Lower lobe of right lung (tissue), 2 donors: ENCODE measurements at regions not wholly inside any gene's neighbourhood (a gene's known extent, or its start where the extent isn't known, plus 50 kb on each side); places are given as distances from the start of the nearest gene placed in this dataset.

Experiments used
- ATAC-seq, 2 donors: fragments of 200-7000 bp; cut with Tn5 transposase; one replicate each; pipeline ENCODE4 v1.9.1; 2020 to 2022; ENCODE audit warnings: mild to moderate bottlenecking in 2 of 2, moderate library complexity in 2 of 2
- DNase-seq: peaks from one replicate; pipeline ENCODE4 v3.0.0-alpha.2; 2020
- H3K27ac ChIP-seq: fragments of 200-600 bp; one replicate; pipeline ENCODE4 v1.8.0; 2022
- H3K27me3 ChIP-seq: fragments of 200-600 bp; one replicate; pipeline ENCODE4 v1.8.0; 2022; ENCODE audit warnings: low read depth
- H3K36me3 ChIP-seq: fragments of 200-600 bp; one replicate; pipeline ENCODE4 v1.8.0; 2022; ENCODE audit warnings: mild to moderate bottlenecking
- H3K4me1 ChIP-seq: fragments of 200-600 bp; one replicate; pipeline ENCODE4 v1.8.0; 2022
- H3K4me3 ChIP-seq: fragments of 200-600 bp; one replicate; pipeline ENCODE4 v1.8.0; 2022; ENCODE audit warnings: mild to moderate bottlenecking
- H3K9me3 ChIP-seq: fragments of 200-600 bp; one replicate; pipeline ENCODE4 v1.8.0; 2022
- CTCF ChIP-seq: fragments of 200-600 bp; IDR thresholded peaks from one replicate; pipeline ENCODE4 v1.8.0; 2022; ENCODE audit warnings: antibody characterized with exemption, mild to moderate bottlenecking
- intact Hi-C: fragments of 100-400 bp; cut with DNase I; formaldehyde crosslinking; loops from one replicate; pipeline ENCODE4 v1.11.0; 2022
- donor health status: DM: no; HTN: yes; CAD: no; lungs with severe emphysema.

- TF ChIP-seq CTCF = no peak
- DNase-seq = no peak
- no peak overlapping the region for H3K27ac ChIP-seq
- H3K4me1 ChIP-seq = no peaks in the 10 kb centered on the region
- no peak for ATAC-seq
- H3K9me3 ChIP-seq = no peaks in the 10 kb centered on the region
- no peak overlapping the region for H3K4me3 ChIP-seq
- no peaks in the 10 kb centered on the region for H3K36me3 ChIP-seq
- intact Hi-C loops = no loop called here
- no peaks in the 10 kb centered on the region for H3K27me3 ChIP-seq
Observed at GRCh38 chr11:111086058-111086457, 159.5 kb upstream of the POU2AF2 start.

GRCh38 chr11:111082664-111083063 is 162.9 kb upstream of the POU2AF2 start:
- Histone ChIP-seq H3K4me1 (no peaks in the 10 kb centered on the region), H3K4me3 (no peak overlapping the region), H3K36me3 (no peaks in the 10 kb centered on the region), H3K27me3 (no peaks in the 10 kb centered on the region), H3K27ac (no peak overlapping the region), H3K9me3 (no peaks in the 10 kb centered on the region)
- ATAC-seq (no peak), DNase-seq (no peak)
- no peak for TF ChIP-seq CTCF
- intact Hi-C loops = no loop called here

DNA sequence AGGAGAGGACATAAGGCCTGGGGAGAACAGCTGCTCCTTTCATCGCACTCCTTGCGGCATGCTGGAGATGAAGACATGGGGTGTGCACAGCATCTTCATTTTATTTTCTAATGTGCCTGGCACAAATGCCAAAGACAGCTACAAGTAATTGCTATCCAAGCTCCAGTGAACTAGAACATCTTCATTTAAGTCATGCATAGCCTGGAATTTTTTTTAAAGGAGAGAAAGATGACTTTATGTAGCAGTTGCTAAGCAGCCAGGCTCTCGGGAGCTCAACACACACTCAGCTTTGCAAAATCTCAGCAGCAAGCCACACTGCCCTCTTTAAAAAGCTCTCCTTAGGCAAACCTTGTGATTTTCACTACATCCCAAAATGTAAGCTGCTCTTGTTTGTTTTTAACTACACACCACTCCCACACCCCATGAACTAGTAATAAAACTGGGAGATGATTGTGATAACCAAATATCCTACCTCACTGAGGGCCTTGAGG is 164.5 kb upstream of the POU2AF2 start:
- TF ChIP-seq CTCF = no peak
- H3K27ac ChIP-seq = no peak overlapping the region
- no peak for ATAC-seq

DNA sequence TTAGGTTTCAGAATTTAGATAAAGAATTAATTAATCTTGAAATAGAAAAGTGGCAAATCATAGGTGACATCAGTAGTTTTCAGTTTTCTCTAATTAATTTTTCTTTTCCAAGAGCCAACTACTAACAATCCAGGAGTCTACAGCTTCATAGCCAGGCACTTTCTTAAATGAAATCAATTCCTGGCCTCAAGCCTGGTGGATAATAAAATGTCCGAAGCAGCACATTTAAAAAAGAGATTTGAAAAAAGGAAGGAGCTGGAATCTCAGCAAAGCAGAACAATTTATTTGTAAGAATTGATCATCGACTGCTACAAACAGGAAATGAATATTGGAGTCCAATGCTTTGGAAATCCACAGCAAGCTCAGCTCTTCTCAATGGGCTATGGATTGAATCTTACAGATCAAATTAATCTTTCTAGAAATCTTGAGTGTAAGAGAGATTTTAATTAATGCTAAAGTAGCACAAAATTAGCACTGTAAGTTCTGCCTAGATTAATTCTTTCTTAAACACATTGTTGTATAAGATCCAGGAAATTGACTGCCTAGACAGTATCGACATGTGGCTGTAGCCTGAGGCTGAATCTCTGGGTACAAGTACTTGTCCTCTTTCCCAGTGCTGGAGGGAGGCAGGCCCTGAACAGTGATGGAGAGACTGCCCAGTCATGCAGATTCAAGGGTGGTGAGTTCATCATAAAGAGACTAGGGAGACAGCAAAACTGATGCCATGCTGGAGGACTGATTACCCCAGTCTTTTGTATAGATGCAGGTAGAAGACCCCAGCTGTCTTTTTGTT is 167.8 kb upstream of the POU2AF2 start:
- intact Hi-C loops = no loop called here
- Histone ChIP-seq H3K9me3 (no peaks in the 10 kb centered on the region), H3K4me3 (no peak overlapping the region), H3K27me3 (no peaks in the 10 kb centered on the region), H3K4me1 (no peaks in the 10 kb centered on the region), H3K27ac (no peak overlapping the region), H3K36me3 (no peaks in the 10 kb centered on the region)
- no peak for ATAC-seq
- TF ChIP-seq CTCF = no peak
- DNase-seq = no peak

More for the DNA sequence above, 164.5 kb upstream of the POU2AF2 start:
- no peak overlapping the region for H3K4me3 ChIP-seq
- no peak for DNase-seq
- H3K27me3 ChIP-seq = no peaks in the 10 kb centered on the region
- H3K36me3 ChIP-seq = no peaks in the 10 kb centered on the region
- H3K9me3 ChIP-seq = no peaks in the 10 kb centered on the region
- no peaks in the 10 kb centered on the region for H3K4me1 ChIP-seq
- intact Hi-C loops = no loop called here

DNA sequence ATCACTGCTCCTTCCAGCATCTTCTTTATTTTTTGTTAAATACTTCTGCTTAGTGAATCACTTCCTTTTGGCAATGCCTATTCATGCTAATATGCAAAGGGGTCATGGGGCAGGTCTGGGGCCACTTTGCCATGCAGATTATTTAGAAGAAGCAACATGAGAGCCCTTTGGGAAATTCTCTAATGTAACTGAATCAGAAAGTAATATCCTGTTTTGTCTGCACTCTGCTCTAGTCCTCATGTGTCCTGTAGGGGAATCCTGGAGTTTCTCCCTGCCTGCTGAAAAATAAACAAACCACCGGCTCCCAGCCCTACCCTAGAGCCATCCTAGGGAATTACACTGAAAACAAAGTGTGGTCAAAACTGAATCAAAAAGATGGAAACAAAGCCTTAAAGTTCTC is 176.5 kb upstream of the POU2AF2 start:
- TF ChIP-seq CTCF = no peak
- Histone ChIP-seq H3K9me3 (peaks cover 12% of the 10 kb centered on the region), H3K4me1 (no peaks in the 10 kb centered on the region), H3K4me3 (no peak overlapping the region), H3K27me3 (no peaks in the 10 kb centered on the region), H3K36me3 (no peaks in the 10 kb centered on the region), H3K27ac (no peak overlapping the region)
- ATAC-seq (no peak), DNase-seq (no peak)
- intact Hi-C loops = no loop called here
